Spinal cord (tissue), 9 donors: ENCODE measurements at regions not wholly inside any gene's neighbourhood (a gene's known extent, or its start where the extent isn't known, plus 50 kb on each side); places are given as distances from the start of the nearest gene placed in this dataset.
"Not testable (repeated sequence)": the region's sequence is repeated elsewhere in the genome, so short reads cannot be mapped to it uniquely, and the experiment has no call there.

Source experiments
- DNase-seq, 6 donors: peaks; one replicate each; pipeline versions ENCODE4 v3.0.0 to v3.0.0-alpha.2; 2013 to 2015; ENCODE audit warnings: low spot score in 6 of 6, low read depth in 4 of 6
- H3K27ac ChIP-seq: one replicate; pipeline ENCODE4 v1.5.1; 2013; ENCODE audit warnings: low read depth, low read length, control low read depth
- H3K27me3 ChIP-seq: one replicate; pipeline ENCODE4 v1.6.1; 2013; ENCODE audit warnings: low read length; ENCODE audit not compliant: control insufficient read depth, insufficient read depth
- H3K36me3 ChIP-seq: one replicate; pipeline ENCODE4 v1.6.1; 2013; ENCODE audit warnings: low read length; ENCODE audit not compliant: control insufficient read depth, insufficient read depth
- H3K4me1 ChIP-seq: one replicate; pipeline ENCODE4 v1.6.1; 2013; ENCODE audit warnings: low read length; ENCODE audit not compliant: control insufficient read depth, insufficient read depth
- H3K4me3 ChIP-seq: one replicate; pipeline ENCODE4 v1.5.1; 2013; ENCODE audit warnings: low read depth, low read length, control low read depth
- H3K9me3 ChIP-seq: one replicate; pipeline ENCODE4 v1.6.1; 2013; ENCODE audit warnings: low read length; ENCODE audit not compliant: control insufficient read depth, insufficient read depth
- WGBS: methylation state at CpG from one replicate; pipeline ENCODE4 v1.1.5; 2013; ENCODE audit warnings: missing lambda C conversion rate; ENCODE audit not compliant: insufficient coverage; 5-methylcytosine and 5-hydroxymethylcytosine counted together
- donor health status: healthy.

DNA sequence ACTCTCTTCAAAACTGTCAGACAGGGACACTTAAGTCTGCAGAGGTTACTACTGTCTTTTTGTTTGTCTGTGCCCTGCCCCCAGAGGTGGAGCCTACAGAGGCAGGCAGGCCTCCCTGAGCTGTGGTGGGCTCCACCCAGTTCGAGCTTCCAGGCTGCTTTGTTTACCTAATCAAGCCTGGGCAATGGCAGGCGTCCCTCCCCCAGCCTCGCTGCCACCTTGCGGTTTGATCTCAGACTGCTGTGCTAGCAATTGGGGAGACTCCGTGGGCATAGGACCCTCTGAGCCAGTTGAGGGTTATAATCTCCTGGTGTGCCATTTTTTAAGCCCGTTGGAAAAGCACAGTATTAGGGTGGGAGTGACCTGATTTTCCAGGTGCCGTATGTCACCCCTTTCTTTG lies 253.7 kb downstream of the TMEM161B start:
- DNase-seq, H3K27me3 ChIP-seq, H3K27ac ChIP-seq, H3K9me3 ChIP-seq, H3K4me1 ChIP-seq, H3K36me3 ChIP-seq, H3K4me3 ChIP-seq: not testable (repeated sequence)
- WGBS, result 94% methylated on average over 4 of the region's 7 CpGs

DNA sequence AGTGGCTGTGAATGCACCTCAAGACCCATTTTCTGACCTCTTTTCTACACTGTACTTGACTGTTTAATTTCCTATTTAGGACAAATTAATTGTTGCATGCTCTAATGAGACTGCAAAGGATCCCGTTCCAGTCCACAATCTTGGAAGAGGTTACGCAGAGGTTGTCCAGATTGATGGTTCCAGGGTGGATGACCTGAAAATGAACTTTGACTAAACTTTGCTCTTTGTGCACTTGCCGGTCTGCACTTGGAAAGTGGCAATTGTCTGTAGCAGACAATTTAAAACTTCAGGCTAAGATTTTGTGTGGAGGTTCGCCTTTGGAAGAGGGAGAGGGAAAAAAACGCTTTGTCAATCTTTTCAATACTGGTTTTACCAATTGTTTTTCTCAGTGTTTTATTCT lies 267.8 kb downstream of the TMEM161B start:
- no peaks in the 10 kb centered on the region for H3K4me1 ChIP-seq
- no peaks in the 10 kb centered on the region for H3K9me3 ChIP-seq
- H3K27ac ChIP-seq, result no peak overlapping the region
- H3K36me3 ChIP-seq, result no peaks in the 10 kb centered on the region
- peak in 2 of 6 donors; percentile 2 to 49 for DNase-seq
- H3K4me3 ChIP-seq, result no peak overlapping the region
- 50% methylated on average over 2 of the region's 5 CpGs for WGBS
- H3K27me3 ChIP-seq, result no peaks in the 10 kb centered on the region

DNA sequence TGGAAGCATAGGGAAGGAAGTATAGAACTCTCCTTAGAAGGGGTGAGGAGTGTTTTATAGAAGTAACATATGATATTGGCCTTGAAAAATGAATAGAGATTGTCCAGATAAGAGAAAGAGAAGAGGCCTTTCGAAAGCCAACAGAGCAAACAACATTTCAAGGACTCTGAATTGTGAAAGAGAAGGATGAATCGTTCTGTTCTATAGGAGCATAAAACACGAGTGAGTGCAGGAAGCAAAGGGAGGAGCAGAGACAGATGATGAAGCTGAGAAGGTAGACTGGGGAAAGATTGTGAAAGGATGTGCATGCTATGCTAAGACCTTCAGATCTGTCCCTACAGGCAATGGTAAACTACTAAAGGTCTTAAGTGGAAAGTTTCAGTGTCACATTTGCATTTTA lies 271.0 kb downstream of the TMEM161B start:
- Histone ChIP-seq H3K4me3 (no peak overlapping the region), H3K9me3 (no peaks in the 10 kb centered on the region), H3K27me3 (no peaks in the 10 kb centered on the region), H3K4me1 (no peaks in the 10 kb centered on the region), H3K27ac (no peak overlapping the region), H3K36me3 (no peaks in the 10 kb centered on the region)
- WGBS, result 31% methylated on average over 2 of the region's 3 CpGs
- peak in 1 of 6 donors; percentile 2 for DNase-seq

DNA sequence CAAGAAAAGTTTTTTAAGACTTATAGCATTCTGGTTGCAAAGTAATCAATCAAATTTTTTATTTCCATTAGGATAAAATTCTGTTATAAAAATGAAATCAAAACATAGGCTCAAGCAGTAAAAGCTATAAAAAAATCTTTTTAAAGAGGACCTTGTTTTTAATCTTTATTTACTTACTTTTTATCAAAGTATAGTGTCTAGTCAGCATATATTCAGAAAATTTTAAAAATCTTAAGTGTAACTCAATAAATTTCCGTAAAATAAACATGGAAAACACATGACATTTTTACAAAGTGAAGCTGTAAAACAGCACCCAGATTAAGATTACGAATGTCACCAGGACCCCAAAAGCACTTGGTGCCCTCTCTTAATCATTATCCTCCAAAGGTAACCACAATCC lies 302.4 kb downstream of the TMEM161B start:
- no CpG with 5 or more reads among the region's 2 CpGs for WGBS
- DNase-seq, result no peak
- H3K4me1 ChIP-seq, result no peaks in the 10 kb centered on the region
- H3K4me3 ChIP-seq, result no peak overlapping the region
- no peaks in the 10 kb centered on the region for H3K36me3 ChIP-seq
- H3K27me3 ChIP-seq, result no peaks in the 10 kb centered on the region
- H3K9me3 ChIP-seq, result no peaks in the 10 kb centered on the region
- no peak overlapping the region for H3K27ac ChIP-seq

DNA sequence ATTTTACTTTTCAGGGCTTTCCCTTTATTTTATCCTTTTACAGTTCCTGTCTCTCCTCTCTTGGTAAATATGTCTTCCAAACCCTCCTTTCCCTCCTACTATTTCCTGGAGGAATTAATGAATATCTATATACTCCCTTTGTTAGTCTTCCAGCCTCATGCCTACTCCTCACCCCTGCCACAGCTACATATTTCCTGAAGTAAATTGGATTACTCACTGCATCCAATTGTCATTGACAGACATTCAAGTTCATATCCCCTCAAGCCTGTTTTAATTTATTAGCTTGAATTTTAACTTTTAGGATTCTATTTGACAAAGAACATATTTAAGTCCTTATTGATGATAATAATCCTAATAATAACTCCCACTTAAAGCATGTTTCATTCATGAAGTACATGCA lies 314.5 kb downstream of the TMEM161B start:
- no peak overlapping the region for H3K4me3 ChIP-seq

DNA sequence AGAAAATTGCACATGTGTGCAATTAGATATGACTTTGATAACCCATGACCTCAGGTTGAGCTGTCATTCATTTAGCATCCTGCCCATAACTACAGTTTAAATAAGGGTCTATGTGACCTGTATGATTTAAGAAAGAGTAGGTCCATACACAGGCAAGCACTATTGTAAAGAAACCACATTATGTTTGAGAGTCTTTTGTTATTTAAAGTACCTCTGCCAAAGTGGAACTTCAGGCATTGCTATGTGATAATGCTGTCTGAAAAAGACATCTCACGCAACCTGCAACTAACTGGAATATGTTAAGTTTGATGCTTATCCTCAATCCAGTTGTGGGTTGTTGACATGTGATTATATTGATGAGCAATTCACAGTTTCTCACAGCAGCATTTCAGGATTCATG lies 317.0 kb downstream of the TMEM161B start:
- no peaks in the 10 kb centered on the region for H3K27me3 ChIP-seq
- no CpG with 5 or more reads among the region's 1 CpG for WGBS
- no peak overlapping the region for H3K27ac ChIP-seq
- H3K9me3 ChIP-seq, result no peaks in the 10 kb centered on the region
- peaks cover 7% of the 10 kb centered on the region for H3K4me1 ChIP-seq
- H3K4me3 ChIP-seq, result no peak overlapping the region
- DNase-seq, result no peak
- H3K36me3 ChIP-seq, result no peaks in the 10 kb centered on the region

More for the DNA sequence above, 314.5 kb downstream of the TMEM161B start:
- H3K36me3 ChIP-seq, result no peaks in the 10 kb centered on the region
- no peaks in the 10 kb centered on the region for H3K9me3 ChIP-seq
- no peaks in the 10 kb centered on the region for H3K27me3 ChIP-seq
- H3K27ac ChIP-seq, result no peak overlapping the region
- peaks cover 7% of the 10 kb centered on the region for H3K4me1 ChIP-seq
- DNase-seq, result no peak

DNA sequence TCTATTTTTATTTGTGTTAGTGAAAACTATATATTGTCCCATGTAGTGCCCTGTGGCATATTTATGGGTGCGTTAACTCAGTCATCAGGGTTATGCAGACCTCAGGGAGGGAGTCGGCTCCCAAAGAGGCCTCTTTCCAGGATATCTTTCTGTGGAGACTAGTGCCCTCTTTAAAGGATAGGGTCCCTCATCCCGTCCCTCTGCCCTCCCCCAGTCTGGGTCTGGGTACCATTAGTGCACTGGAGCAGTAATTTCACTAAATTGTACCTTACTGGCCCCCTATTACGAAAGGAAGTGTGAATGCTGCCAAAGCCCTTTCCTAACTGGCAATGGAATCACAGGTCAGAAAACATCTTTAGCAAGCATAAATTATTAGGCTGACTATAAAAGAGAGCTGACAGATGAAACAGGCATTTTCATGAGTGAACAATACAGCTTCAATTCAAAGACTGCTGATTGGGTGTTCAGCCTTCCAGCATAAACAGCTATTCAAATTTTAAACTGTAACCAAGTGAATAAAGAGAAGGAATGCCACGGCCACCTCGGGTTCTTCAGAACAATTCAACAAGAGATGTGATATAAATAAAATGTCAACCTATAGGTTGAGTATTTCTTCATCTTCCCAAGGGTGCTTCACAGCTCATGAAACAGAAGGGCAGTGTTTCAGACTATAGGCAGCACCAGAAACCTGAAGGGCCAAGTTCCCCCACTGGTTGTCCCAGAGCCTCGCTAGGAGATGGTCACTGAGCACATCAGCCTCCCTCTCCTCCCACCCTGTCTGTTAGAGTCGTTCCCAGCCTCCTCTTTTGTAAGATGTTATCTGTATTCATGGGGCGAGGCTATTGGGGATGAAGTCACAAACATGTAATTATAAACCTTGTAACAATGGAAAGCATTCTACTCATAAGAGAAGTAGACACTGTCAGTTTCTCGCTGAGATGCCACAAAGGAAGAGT lies 318.7 kb downstream of the TMEM161B start:
- Histone ChIP-seq H3K4me3 (no peak overlapping the region), H3K4me1 (peaks cover 7% of the 10 kb centered on the region), H3K27ac (peak overlapping the region; percentile 57)

DNA sequence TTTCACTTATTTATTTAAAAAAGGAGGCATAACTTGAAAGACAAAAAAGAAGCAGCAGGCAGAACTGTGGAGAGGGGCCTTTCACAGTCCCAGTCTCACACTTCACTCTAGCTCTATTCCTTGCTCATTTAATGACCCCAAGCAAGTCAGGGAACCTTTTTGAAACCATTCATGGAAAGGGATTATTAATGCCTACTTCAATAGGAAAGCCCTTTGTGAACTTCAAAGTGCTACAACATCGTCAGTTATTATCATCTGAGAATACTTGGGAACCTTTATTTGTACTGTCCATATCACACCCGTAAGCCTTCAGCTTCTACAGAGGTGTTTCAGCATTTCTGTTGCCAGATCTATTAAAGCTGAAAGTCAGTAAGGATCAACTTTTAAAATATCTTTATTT lies 320.2 kb downstream of the TMEM161B start:
- peaks cover 12% of the 10 kb centered on the region for H3K4me1 ChIP-seq
- no CpG with 5 or more reads among the region's 2 CpGs for WGBS
- no peaks in the 10 kb centered on the region for H3K36me3 ChIP-seq
- peak overlapping the region; percentile 13 for H3K27ac ChIP-seq
- no peaks in the 10 kb centered on the region for H3K9me3 ChIP-seq
- DNase-seq, result peak in 2 of 6 donors; percentile 40 to 52
- H3K27me3 ChIP-seq, result no peaks in the 10 kb centered on the region
- no peak overlapping the region for H3K4me3 ChIP-seq

More for the DNA sequence above, 318.7 kb downstream of the TMEM161B start:
- Histone ChIP-seq H3K36me3 (no peaks in the 10 kb centered on the region), H3K27me3 (no peaks in the 10 kb centered on the region), H3K9me3 (no peaks in the 10 kb centered on the region)
- peak in 5 of 6 donors; percentile 46 to 90 (median 50) for DNase-seq
- 15% methylated on average over 3 of the region's 10 CpGs for WGBS

DNA sequence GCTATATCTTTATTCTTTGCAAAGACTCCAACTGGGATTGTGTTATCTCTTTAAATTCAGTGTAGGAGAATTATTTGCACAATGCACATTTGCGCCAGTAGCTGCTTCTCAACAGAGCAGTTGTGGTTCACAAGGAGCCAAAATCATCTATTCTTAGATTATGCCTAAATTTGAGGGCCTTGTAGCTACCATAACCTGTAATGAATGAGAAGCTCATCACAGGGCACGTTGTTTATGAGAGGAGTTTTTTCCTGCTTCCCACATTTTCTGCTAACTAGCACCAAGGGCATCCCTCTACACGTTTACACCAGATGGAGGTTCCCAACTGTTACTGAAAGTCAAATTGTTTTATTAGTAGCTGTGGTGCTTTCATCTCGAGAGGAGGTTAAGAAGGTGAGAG lies 322.4 kb downstream of the TMEM161B start:
- Histone ChIP-seq H3K4me3 (no peak overlapping the region), H3K9me3 (no peaks in the 10 kb centered on the region), H3K36me3 (no peaks in the 10 kb centered on the region), H3K4me1 (peaks cover 12% of the 10 kb centered on the region), H3K27ac (no peak overlapping the region), H3K27me3 (no peaks in the 10 kb centered on the region)
- WGBS, result no CpG with 5 or more reads among the region's 4 CpGs
- DNase-seq, result peak in 1 of 6 donors; percentile 61

DNA sequence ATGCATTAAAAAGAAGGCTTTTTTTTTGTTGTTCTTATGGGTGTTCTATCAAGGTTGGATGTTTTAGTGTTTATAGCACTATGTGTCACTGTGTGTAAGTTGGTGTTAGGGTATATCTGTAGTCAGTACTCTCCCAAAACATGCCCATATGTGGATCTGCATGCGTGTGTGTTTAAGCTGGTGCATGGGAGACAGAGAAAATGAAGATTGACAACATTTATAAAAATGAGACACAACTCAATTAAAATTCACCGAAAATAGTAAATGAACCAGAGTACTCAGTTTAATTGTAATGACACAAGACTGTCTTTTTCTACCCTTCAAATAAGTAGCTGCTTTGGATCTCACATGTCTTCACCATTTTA lies 323.4 kb downstream of the TMEM161B start:
- H3K36me3 ChIP-seq, result no peaks in the 10 kb centered on the region
- peak in 1 of 6 donors; percentile 77 for DNase-seq
- H3K27me3 ChIP-seq, result no peaks in the 10 kb centered on the region
- peaks cover 10% of the 10 kb centered on the region for H3K4me1 ChIP-seq
- no CpG with 5 or more reads among the region's 2 CpGs for whole genome bisulfite sequencing
- H3K9me3 ChIP-seq, result no peaks in the 10 kb centered on the region
- H3K27ac ChIP-seq, result peak overlapping the region; percentile 49
- no peak overlapping the region for H3K4me3 ChIP-seq
